Mammary epithelial cell (primary cell): ENCODE measurements at regions not wholly inside any gene's neighbourhood (a gene's known extent, or its start where the extent isn't known, plus 50 kb on each side); places are given as distances from the start of the nearest gene placed in this dataset.

ENCODE experiments used
- CTCF ChIP-seq, 2 donors: IDR thresholded peaks in 1 of 2; conservative IDR thresholded peaks in 1 of 2; 2 replicates each; pipeline ENCODE4 v1.5.1; 2011 to 2012; ENCODE audit warnings: inconsistent platforms in 2 of 2, low read length in 2 of 2, mild to moderate bottlenecking in 2 of 2, control low read depth in 1 of 2, low read depth in 1 of 2; ENCODE audit not compliant: insufficient read depth in 1 of 2; ENCODE audit errors: extremely low read depth in 1 of 2
- EZH2 ChIP-seq: IDR thresholded peaks from 2 replicates; pipeline ENCODE4 v1.6.1; 2012; ENCODE audit warnings: low read length, inconsistent platforms, borderline replicate concordance

GRCh38 chr3:101167376-101167775 lies 153.0 kb downstream of the IMPG2 start:
- TF ChIP-seq CTCF (conservative IDR thresholded peaks at IDR 0.05 in 1 of 2, IDR thresholded peaks at IDR 0.05 in 1 of 2; ENCODE audit: extremely low read depth in 1 of 2, insufficient read depth in 1 of 2, low read depth in 1 of 2, low read length in 2 of 2) (no peak), EZH2 (no peak)
